AG04449 (cell line): ENCODE measurements at regions not wholly inside any gene's neighbourhood (a gene's known extent, or its start where the extent isn't known, plus 50 kb on each side); places are given as distances from the start of the nearest gene placed in this dataset.

Experiments used
- CTCF ChIA-PET: fragments of 350-600 bp; formaldehyde crosslinking; extraction: SDS; loops from one replicate; lab custom pipeline; 2021; ENCODE audit warnings: antibody characterized with exemption; lab: Yijun Ruan, JAX
- POLR2A ChIA-PET: fragments of 400-600, 350-600 bp; formaldehyde crosslinking; extraction: SDS; loops from one replicate; lab custom pipeline; 2020; ENCODE audit warnings: antibody characterized with exemption, inconsistent platforms; lab: Yijun Ruan, JAX
- DNase-seq: peaks from one replicate; pipeline ENCODE4 v3.0.0-alpha.2; 2010; ENCODE audit warnings: low read depth, low spot score
- H3K4me3 ChIP-seq: 2 replicates; pipeline ENCODE4 v1.5.1; 2011; ENCODE audit warnings: low read depth, mild to moderate bottlenecking, control low read depth, low read length
- TF ChIP-seq, protein P1 (sequence below): IDR thresholded peaks from one replicate; pipeline ENCODE4 v1.5.1; 2011; ENCODE audit warnings: mild to moderate bottlenecking, moderate library complexity, low read length, control low read depth, inconsistent platforms; ENCODE audit not compliant: insufficient read depth; ENCODE audit errors: missing control alignments

- TF ChIP-seq, protein P1, sequence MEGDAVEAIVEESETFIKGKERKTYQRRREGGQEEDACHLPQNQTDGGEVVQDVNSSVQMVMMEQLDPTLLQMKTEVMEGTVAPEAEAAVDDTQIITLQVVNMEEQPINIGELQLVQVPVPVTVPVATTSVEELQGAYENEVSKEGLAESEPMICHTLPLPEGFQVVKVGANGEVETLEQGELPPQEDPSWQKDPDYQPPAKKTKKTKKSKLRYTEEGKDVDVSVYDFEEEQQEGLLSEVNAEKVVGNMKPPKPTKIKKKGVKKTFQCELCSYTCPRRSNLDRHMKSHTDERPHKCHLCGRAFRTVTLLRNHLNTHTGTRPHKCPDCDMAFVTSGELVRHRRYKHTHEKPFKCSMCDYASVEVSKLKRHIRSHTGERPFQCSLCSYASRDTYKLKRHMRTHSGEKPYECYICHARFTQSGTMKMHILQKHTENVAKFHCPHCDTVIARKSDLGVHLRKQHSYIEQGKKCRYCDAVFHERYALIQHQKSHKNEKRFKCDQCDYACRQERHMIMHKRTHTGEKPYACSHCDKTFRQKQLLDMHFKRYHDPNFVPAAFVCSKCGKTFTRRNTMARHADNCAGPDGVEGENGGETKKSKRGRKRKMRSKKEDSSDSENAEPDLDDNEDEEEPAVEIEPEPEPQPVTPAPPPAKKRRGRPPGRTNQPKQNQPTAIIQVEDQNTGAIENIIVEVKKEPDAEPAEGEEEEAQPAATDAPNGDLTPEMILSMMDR, result no peak
- no peak for DNase-seq
- POLR2A ChIA-PET, result no interaction called here
- no peak overlapping the region for H3K4me3 ChIP-seq
- CTCF ChIA-PET, result no interaction called here
These were observed 165.7 kb upstream of the CDH8 start for GRCh38 chr16:62201911-62202310.

DNA sequence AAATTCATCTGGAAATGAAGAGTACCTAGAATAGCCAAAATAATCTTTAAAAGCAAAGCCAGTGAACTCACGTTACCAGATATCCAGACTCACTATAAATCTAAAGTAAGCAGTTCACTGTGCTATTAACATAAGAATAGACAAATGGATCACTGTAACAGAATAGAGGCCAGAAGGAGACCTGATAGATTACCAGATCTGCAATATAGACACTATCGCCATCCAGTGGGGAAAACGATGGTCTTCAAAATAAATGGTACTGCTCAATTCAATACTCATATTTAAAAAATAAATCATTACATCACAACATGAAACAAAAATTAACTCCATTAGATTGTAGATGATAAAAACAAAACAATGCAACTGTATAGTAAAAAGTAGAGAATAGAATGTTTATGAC is 158.6 kb upstream of the CDH8 start:
- no peak for DNase-seq
- H3K4me3 ChIP-seq, result no peak overlapping the region
- CTCF ChIA-PET, result no interaction called here
- POLR2A ChIA-PET, result no interaction called here
- TF ChIP-seq, protein P1, result peak; percentile 1

DNA sequence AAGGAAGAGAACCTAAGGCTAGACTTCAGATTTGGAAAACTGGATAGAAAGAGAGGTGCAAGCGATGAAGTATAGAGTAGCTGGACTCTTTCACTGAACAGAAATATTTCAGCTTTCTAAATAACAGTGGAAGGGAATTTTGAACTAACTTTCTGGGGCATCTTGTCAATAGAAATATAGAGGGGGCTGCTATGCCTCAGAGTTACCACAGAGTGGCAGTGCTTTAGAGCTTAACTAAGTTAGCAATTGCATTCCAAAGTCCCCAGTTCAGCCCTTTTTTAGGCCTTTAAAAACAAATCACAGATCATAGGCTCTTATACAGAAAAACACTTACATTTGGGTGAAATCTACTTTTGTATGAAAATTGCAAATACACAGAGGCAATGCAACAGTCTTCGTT is 154.2 kb upstream of the CDH8 start:
- DNase-seq, result no peak
- POLR2A ChIA-PET, result no interaction called here
- TF ChIP-seq, protein P1, result peak; percentile 21
- CTCF ChIA-PET, result interaction anchor here (1.3 kb wide), 1 partner anchor 16 kb away, joined by 3 read pairs; no protein-coding TSS in a partner anchor
- H3K4me3 ChIP-seq, result no peak overlapping the region

DNA sequence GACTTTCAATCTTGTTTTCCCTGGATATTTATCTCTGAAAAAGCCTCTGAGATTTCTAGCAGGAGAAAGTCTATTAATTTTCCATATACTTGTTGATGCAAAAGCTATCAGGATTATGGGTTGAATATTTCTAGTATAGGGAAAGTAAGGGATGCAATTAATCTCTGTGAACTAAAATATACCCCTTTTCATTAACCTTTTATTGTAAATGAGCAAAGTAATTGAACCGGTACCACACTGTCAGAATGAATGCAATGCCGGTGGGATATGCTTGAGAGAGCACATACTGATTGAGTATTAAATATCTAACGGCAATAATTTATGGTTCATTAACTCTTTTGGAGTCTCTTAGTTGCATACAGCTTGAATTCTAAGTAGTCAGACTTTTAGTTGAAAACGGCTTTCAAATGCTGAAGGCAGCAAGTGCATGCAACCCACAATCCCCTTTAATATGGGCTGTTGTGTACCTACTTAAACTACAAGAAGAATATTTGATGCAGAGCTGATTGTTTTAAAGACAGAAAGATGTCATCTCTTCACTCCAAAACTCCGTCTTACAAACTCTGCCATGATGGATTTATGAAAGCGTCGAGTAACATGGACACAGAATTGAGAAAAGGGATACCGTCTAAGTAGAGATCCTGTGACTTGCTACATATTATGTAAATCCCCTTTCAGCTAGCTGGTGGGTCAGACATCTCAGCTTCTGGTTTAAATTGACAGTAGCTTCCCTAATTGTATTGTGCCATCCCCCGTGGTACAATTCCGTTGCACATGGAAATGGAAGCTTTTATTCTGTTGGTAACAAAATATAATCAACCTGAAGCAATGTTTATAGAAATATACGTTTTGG is 141.3 kb upstream of the CDH8 start:
- ChIA-PET POLR2A (no interaction called here), CTCF (no interaction called here)
- TF ChIP-seq, protein P1, result no peak
- DNase-seq, result no peak
- no peak overlapping the region for H3K4me3 ChIP-seq

- POLR2A ChIA-PET, result no interaction called here
- TF ChIP-seq, protein P1, result no peak
- DNase-seq, result no peak
- no peak overlapping the region for H3K4me3 ChIP-seq
- CTCF ChIA-PET, result no interaction called here
These were observed 134.4 kb upstream of the CDH8 start for GRCh38 chr16:62170642-62171041.

GRCh38 chr16:62167551-62167950 is 131.3 kb upstream of the CDH8 start:
- TF ChIP-seq, protein P1, result no peak

More at GRCh38 chr16:62167551-62167950, 131.3 kb upstream of the CDH8 start:
- ChIA-PET POLR2A (no interaction called here), CTCF (no interaction called here)
- no peak overlapping the region for H3K4me3 ChIP-seq
- DNase-seq, result no peak
